Stimulated activated CD8-positive, alpha-beta memory T cell treated with anti-CD3 and anti-CD28 coated beads, Interleukin-7, amount 100 ng/mL, for 48 hours (primary cell): ENCODE measurements at regions not wholly inside any gene's neighbourhood (a gene's known extent, or its start where the extent isn't known, plus 50 kb on each side); places are given as distances from the start of the nearest gene placed in this dataset.
"Not testable (repeated sequence)": the region's sequence is repeated elsewhere in the genome, so short reads cannot be mapped to it uniquely, and the experiment has no call there.

Experiments used
- DNase-seq, 2 donors: peaks; one replicate each; pipeline ENCODE4 v3.0.0-alpha.2; 2020; ENCODE audit warnings: low read depth in 1 of 2; ENCODE audit errors: extremely low read depth in 1 of 2

- no peak for DNase-seq
Measured at GRCh38 chr15:87753539-87753938, 503.0 kb downstream of the NTRK3 start.

- DNase-seq: no peak
Measured at GRCh38 chr15:87752250-87752951, 504.1 kb downstream of the NTRK3 start.

GRCh38 chr15:87748483-87748882, 508.1 kb downstream of the NTRK3 start:
- no peak for DNase-seq

GRCh38 chr15:87747087-87747486, 509.5 kb downstream of the NTRK3 start:
- no peak for DNase-seq

- DNase-seq: no peak
Measured at GRCh38 chr15:87746333-87746732, 510.2 kb downstream of the NTRK3 start.

- DNase-seq: no peak
Measured at GRCh38 chr15:87744815-87745214, 511.7 kb downstream of the NTRK3 start.

- DNase-seq: no peak
Measured at GRCh38 chr15:87743562-87743961, 513.0 kb downstream of the NTRK3 start.

GRCh38 chr15:87741350-87741749, 515.2 kb downstream of the NTRK3 start:
- DNase-seq: no peak

GRCh38 chr15:87740655-87741344, 515.7 kb downstream of the NTRK3 start:
- DNase-seq: no peak

- DNase-seq: no peak
Measured at GRCh38 chr15:87739866-87740265, 516.7 kb downstream of the NTRK3 start.

GRCh38 chr15:87739081-87739480, 517.5 kb downstream of the NTRK3 start:
- no peak for DNase-seq

GRCh38 chr15:87737460-87737859, 519.1 kb downstream of the NTRK3 start:
- not testable (repeated sequence) for DNase-seq

GRCh38 chr15:87736891-87737389, 519.6 kb downstream of the NTRK3 start:
- no peak for DNase-seq

GRCh38 chr15:87736401-87736800, 520.1 kb downstream of the NTRK3 start:
- no peak for DNase-seq

GRCh38 chr15:87735522-87735921, 521.0 kb downstream of the NTRK3 start:
- no peak for DNase-seq

GRCh38 chr15:87734571-87735373, 521.8 kb downstream of the NTRK3 start:
- no peak for DNase-seq

- no peak for DNase-seq
Measured at GRCh38 chr15:87733977-87734376, 522.6 kb downstream of the NTRK3 start.

- no peak for DNase-seq
Measured at GRCh38 chr15:87733541-87733941, 523.0 kb downstream of the NTRK3 start.

GRCh38 chr15:87732976-87733375, 523.6 kb downstream of the NTRK3 start:
- no peak for DNase-seq

- no peak for DNase-seq
Measured at GRCh38 chr15:87731630-87732029, 524.9 kb downstream of the NTRK3 start.

GRCh38 chr15:87730706-87731105, 525.8 kb downstream of the NTRK3 start:
- no peak for DNase-seq

- DNase-seq: no peak
Measured at GRCh38 chr15:87728998-87729397, 527.5 kb downstream of the NTRK3 start.
